NCI-H2107 (cell line): ENCODE measurements at regions not wholly inside any gene's neighbourhood (a gene's known extent, or its start where the extent isn't known, plus 50 kb on each side); places are given as distances from the start of the nearest gene placed in this dataset.

Experiments
- DNase-seq: peaks from one replicate; lab custom pipeline; 2025; lab: John Stamatoyannopoulos, UW

DNA sequence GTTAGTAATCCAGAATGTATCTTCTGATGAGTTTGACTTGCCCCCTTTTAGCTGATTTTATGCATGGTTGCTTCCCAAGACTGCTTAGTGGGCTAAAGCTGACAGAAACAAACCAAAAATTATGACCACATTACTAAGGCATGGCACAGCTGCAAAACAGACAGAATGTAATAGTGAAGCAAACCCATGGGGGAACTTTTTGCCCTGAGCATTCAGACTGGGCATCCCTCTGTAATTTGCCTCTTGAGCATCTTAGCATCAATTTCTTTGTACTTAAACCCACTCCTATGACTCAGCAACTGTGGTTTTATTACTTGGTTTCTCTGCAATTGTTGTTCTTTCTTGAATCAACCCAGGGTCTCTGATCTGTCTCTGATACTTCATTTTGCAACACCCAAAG lies 487.3 kb upstream of the DCC start:
- DNase-seq = no peak

- no peak for DNase-seq
Observed at GRCh38 chr18:51857989-51858388, 482.0 kb upstream of the DCC start.

DNA sequence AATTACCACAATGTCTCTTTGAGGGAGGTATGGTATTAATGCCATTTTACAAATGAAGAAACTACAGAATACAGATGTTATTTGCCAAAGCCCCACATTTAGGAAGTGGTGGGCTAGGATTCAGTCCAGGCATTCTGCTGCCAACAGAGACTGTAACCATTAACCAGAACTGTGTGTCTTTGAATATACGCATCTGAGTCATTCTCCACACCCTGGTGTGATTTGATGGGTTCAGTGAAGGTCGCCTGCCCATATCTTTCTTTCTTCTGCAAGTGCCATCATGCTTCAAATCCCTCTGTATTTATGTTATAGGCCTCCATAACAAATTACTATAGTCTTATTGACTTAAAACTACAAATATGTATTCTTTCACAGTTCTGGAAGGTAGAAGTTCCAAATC lies 479.0 kb upstream of the DCC start:
- no peak for DNase-seq

DNA sequence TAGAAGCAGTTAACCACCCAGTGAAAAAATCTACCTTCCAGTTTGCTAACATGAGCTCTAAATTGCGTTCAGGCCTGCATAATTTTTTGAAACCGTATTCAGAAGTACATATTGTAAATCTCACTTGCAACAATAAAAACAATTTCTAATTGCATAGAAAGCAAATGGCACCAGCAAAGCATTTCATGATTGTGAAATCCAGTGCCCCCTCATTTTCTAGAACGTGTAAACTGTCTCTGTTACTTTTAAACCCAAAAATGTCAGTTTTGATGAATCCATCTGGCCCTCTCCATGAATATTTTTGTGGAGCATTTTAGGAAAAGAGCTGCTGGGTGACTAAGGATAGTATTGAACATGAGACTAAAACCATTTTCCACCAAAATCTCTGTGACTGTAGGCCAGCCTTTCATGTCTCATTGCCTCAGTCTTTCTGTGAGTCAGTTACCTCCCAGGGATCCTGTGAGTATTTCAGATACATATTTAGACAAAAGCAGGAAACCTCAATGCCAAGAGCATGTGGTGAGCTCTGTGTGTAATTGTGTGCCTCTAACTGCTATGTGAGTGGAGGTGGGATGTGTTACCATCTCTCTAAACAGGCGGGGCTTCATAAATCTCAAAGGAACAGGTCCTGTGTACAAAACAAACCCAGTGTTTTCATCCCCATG lies 477.8 kb upstream of the DCC start:
- no peak for DNase-seq

DNA sequence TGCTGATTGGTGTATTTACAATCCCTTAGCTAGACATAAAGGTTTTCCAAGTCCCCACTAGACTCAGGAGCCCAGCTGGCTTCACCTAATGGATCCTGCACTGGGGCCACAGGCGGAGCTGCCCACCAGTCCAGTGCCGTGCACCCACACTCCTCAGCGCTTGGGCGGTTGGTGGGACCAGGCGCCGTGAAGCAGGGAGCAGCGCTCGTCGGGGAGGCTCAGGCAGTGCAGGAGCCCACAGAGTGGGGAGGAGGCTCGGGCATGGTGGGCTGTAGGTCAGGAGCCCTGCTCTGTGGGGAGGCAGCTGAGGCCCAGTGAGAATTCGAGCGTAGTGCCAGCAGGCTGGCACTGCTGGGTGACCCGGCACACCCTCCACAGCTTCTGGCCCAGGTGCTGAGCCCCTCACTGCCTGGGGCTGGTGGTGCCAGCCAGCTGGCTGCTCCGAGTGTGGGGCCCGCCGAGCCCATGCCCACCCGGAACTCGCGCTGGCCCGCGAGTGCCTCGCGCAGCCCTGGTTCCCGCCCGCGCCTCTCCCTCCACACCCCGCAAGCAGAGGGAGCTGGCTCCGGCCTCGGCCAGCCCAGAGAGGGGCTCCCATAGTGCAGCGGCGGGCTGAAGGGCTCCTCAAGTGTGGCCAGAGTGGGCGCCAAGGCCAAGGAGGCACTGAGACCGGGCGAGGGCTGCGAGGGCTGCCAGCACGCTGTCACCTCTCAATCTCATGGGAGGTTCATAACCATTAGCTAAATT lies 475.6 kb upstream of the DCC start:
- no peak for DNase-seq

DNA sequence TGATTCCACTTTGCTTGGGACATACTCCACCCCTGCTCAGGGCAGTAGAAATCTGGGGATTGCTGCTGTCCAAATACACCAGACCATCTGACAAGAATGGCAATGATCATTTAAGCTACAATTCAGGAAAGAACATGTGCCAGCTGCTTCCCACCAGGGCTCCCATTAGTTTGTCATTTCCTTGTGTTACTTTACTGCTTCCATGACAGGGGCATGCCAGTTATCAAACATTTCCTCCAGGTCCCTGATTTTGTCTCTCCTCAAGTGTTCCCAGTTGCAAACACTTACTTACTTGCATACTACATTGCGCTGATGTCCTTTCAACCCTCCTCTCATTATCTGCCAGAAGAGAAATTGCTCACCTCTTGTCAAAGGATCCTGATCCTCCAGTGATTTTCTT lies 474.5 kb upstream of the DCC start:
- no peak for DNase-seq

DNA sequence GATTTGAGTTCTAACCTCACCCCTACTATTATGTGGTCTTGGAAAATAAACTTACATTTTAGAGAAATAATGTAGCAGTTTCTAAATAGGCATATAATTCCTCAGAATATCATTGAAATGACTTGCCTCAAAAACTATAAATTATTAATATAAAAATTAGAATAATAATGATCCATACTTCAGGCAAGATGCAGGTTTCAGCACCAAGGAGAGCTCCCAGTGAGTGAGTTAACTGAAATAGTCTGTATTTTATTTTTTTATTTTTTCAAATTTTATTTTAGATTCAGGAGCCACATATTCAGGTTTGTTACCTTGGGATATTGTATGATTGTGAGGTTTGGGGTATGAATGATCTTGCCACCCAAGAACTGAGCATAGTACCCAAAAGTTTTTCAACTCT lies 472.2 kb upstream of the DCC start:
- DNase-seq = no peak

DNA sequence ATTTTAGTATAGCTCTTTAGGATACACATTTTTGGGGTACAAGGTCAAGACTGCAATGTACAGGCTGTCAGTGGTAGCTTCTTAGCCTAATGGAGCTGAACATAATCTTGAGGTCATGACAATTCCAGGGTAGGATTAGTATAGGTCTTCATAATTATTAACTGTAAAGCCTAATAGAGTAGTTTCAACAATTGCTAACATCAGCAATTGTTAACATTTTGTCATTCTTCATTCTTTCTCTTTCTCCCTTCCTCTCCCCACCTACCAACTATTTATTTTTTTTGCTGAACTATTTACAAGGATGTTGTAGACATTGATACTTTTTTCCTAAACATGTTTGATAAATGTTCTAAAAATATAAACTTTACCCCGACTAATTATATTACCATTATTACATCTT lies 461.3 kb upstream of the DCC start:
- no peak for DNase-seq

DNA sequence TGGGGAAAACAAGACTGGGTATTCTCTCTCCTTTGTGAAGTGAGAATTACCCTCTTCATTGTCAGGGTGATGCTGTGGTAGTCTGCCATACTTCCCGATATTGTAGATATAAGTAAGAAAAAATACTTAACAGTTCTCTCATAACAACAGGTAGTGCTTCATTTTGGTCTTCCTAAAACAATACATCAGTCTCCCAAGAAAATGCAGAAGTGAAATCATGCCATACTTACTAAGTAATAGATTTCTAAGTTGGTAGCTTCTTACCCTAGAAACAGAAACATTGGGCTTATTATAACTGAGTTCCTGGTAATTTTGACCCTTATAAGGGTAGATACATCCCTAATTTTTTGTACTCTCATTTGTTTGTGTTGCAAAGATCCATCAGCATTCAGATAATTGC lies 460.7 kb upstream of the DCC start:
- no peak for DNase-seq

- DNase-seq = no peak
Observed at GRCh38 chr18:51881394-51881793, 458.6 kb upstream of the DCC start.

GRCh38 chr18:51884039-51884438 lies 456.0 kb upstream of the DCC start:
- no peak for DNase-seq

- peak; percentile 2 for DNase-seq
Observed at GRCh38 chr18:51890762-51891161, 449.2 kb upstream of the DCC start.

DNA sequence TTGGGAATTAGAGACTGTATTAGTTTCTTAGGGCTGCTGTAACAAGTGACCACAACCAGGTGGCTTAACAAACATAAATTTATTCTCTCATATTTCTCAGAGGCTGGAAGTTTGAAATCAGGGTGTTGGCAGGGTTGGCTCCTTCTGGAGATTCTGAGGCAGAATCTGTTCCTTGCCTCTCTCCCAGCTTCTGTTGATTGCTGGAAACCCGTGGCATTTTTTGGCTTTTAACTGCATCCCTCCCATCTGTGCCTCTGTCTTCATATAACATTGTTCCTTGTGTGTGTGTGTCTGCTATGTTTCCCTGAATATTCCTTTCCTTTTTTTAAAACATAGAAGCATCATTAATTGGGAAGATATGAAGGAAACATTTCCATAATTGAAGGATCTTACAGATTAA lies 448.1 kb upstream of the DCC start:
- DNase-seq = no peak

DNA sequence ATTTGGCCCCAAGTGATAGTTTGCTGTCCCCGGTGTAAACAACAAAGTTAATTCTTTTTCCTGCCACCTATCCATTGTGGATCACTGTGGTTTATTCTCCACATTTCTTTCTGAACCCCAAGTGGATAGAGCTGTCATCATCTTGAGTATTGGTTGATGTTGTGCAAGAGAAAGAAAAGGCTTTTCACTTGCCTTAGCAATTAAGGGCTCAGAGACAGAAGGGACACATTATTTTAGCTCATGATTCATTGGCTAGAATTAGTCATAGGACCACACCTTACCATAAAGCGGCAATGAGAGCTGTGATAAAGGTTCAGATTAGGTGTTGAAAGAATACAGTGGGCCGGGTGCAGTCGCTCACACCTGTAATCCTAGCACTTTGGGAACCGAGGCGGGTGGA lies 442.1 kb upstream of the DCC start:
- no peak for DNase-seq

GRCh38 chr18:51907687-51908597 lies 432.1 kb upstream of the DCC start:
- DNase-seq = no peak

GRCh38 chr18:51908598-51908944 lies 431.4 kb upstream of the DCC start:
- no peak for DNase-seq

DNA sequence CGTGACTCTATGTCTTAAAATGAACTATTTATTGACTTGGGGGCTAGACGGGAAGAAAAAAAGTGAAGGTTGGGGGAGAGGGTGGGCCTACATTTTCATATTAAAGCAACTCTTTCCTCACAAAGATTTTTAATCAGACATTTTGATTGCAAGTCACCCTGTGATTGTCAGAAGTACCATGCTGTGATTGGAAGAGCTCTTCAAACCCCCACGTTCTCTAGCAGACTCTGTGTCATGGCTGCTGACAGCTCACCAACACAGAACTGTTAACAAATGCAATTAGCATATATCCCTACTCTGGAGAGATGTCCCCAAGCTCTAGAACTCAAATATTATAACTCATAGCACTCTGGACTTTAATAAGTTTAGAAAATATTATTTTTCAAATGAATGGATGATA lies 428.4 kb upstream of the DCC start:
- no peak for DNase-seq

- DNase-seq = no peak
Observed at GRCh38 chr18:51912381-51912780, 427.6 kb upstream of the DCC start.

- no peak for DNase-seq
Observed at GRCh38 chr18:51915176-51915575, 424.8 kb upstream of the DCC start.

DNA sequence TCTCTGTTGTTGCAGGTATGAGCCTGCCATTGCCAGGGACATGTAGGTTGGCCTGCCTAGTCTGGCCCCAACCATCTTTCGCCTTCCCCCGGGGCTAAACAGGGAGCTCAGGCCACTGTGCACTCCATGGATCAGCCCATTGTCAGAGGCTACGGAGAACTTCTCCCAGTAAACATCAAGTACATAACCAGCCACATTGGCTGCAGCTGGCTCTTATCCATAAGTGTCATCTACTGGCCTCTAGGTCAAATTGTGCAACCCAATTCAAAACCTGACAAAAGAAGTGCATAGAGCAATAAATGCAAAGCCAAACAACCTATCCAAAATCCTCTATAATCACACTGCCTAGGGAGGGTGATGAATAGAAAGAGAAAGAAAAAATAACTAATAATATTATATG lies 418.1 kb upstream of the DCC start:
- no peak for DNase-seq

GRCh38 chr18:51933903-51934302 lies 406.1 kb upstream of the DCC start:
- no peak for DNase-seq

- DNase-seq = no peak
Observed at GRCh38 chr18:51936115-51936514, 403.9 kb upstream of the DCC start.

DNA sequence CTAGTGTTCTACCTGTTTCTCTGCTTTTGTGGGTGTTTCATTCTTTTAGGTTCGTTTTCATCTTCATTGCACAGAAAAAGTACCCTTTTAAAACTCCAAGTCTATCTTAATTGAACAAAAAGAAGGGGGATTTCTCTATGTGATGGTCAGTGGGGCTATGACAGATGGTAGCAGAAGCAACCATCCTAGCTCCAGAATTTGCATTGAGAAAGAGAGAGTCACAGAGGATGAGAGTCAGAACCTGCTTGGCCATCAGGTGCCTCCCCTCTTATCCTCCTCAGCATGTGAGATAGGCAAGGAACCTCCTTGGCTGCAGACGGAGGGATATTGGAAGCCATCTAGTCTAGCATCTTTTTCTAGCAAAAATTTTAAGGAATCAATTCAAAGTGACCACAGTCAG lies 398.0 kb upstream of the DCC start:
- no peak for DNase-seq
